K562 (cell line): ENCODE measurements at regions not wholly inside any gene's neighbourhood (a gene's known extent, or its start where the extent isn't known, plus 50 kb on each side); places are given as distances from the start of the nearest gene placed in this dataset.

Experiments
- ATAC-seq: fragments of 200-7000 bp; cut with Tn5 transposase; 3 replicates; pipeline ENCODE4 v1.9.1; 2020; ENCODE audit warnings: moderate library complexity
- BruUV-seq: library from RNA; stranded (reverse); fragments of 400-500 nt; replicated peaks from 2 replicates; lab custom pipeline; 2021; lab: Mats Ljungman, UMichigan
- CTCF ChIA-PET: fragments of 300-600 bp; formaldehyde crosslinking; extraction: SDS; loops from one replicate; lab custom pipeline; 2021; ENCODE audit warnings: low intra/inter-chr PET ratio; lab: Yijun Ruan, JAX
- POLR2A ChIA-PET: fragments of 300-600, 350-650 bp; sonication (Branson Sonifier 250); formaldehyde crosslinking; extraction: SDS; loops from one replicate; lab custom pipeline; 2021; ENCODE audit warnings: antibody characterized with exemption, inconsistent platforms; lab: Yijun Ruan, JAX
- DNase-seq, 4 experiments: peaks; one replicate each; pipeline versions ENCODE4 v3.0.0 to v3.0.0-alpha.2; 2011 to 2018; ENCODE audit warnings: low spot score in 3 of 4, mixed read lengths in 3 of 4; ENCODE audit errors: extremely low read depth in 1 of 4
- FAIRE-seq: peaks from 2 replicates; lab custom pipeline; 2011; peaks lifted over from hg19 to GRCh38; lab: Jason Lieb, UNC
- H2AFZ ChIP-seq: 2 replicates; pipeline ENCODE4 v1.6.0; 2011; ENCODE audit warnings: low read depth, low read length, control low read depth, inconsistent platforms
- H3K27ac ChIP-seq: fragments of 200-600 bp; 3 replicates; pipeline ENCODE4 v1.8.0; 2011; ENCODE audit warnings: low read depth, mild to moderate bottlenecking, control low read depth, inconsistent platforms, low read length, moderate library complexity, mixed read lengths; ENCODE audit errors: extremely low read depth
- H3K27me3 ChIP-seq, 2 experiments: fragments of 300-600 bp in 1 of 2; 2 replicates in 1 of 2; 3 replicates in 1 of 2; pipeline versions ENCODE4 v1.6.0 to v1.8.0; 2011; ENCODE audit warnings: inconsistent platforms in 2 of 2, low read length in 2 of 2, mild to moderate bottlenecking in 1 of 2, mixed read lengths in 1 of 2, moderate library complexity in 1 of 2; ENCODE audit not compliant: control insufficient read depth in 2 of 2, insufficient read depth in 2 of 2
- H3K36me3 ChIP-seq: fragments of 300-600 bp; 3 replicates; pipeline ENCODE4 v1.8.0; 2011; ENCODE audit warnings: mild to moderate bottlenecking, low read length, inconsistent platforms; ENCODE audit not compliant: control insufficient read depth, insufficient read depth
- H3K4me1 ChIP-seq, 2 experiments: fragments of 200-600 bp in 1 of 2; replicated peaks in 1 of 2; 2 replicates in 1 of 2; 3 replicates in 1 of 2; pipeline versions ENCODE4 v1.5.1 to v1.8.0; 2011; ENCODE audit warnings: inconsistent platforms in 2 of 2, low read length in 2 of 2, mild to moderate bottlenecking in 1 of 2, mixed read lengths in 1 of 2, moderate library complexity in 1 of 2; ENCODE audit not compliant: control insufficient read depth in 2 of 2, insufficient read depth in 2 of 2
- H3K4me2 ChIP-seq: 2 replicates; pipeline ENCODE4 v1.6.1; 2011; ENCODE audit warnings: low read length, control low read depth, inconsistent platforms, mixed read lengths; ENCODE audit not compliant: insufficient read depth
- H3K4me3 ChIP-seq: fragments of 200-600 bp; sonication (generic), shearing (Covaris generic); 2 replicates; pipeline ENCODE4 v1.5.1; 2016; ENCODE audit warnings: control low read depth, inconsistent platforms
- H3K79me2 ChIP-seq: fragments of 200-600 bp; 3 replicates; pipeline ENCODE4 v1.8.0; 2011; ENCODE audit warnings: low read length, inconsistent platforms; ENCODE audit not compliant: control insufficient read depth, insufficient read depth
- H3K9ac ChIP-seq, 2 experiments: 2 replicates each; pipeline versions ENCODE4 v1.6.0 to v1.6.1; 2011; ENCODE audit warnings: low read depth in 2 of 2, low read length in 2 of 2, control low read depth in 1 of 2, inconsistent platforms in 1 of 2, mild to moderate bottlenecking in 1 of 2, mixed read lengths in 1 of 2; ENCODE audit not compliant: insufficient read depth in 1 of 2
- H3K9me1 ChIP-seq: one replicate; pipeline ENCODE4 v1.6.0; 2011; ENCODE audit warnings: inconsistent platforms, mild to moderate bottlenecking, low read length, moderate library complexity; ENCODE audit not compliant: control insufficient read depth, insufficient read depth
- H3K9me3 ChIP-seq: replicated peaks from 2 replicates; pipeline ENCODE4 v1.5.1; 2011; ENCODE audit warnings: low read depth, low read length, inconsistent platforms; ENCODE audit not compliant: control insufficient read depth, insufficient read depth
- H4K20me1 ChIP-seq: replicated peaks from 2 replicates; pipeline ENCODE4 v1.6.1; 2011; ENCODE audit warnings: low read length, inconsistent platforms, mixed read lengths; ENCODE audit not compliant: control insufficient read depth, insufficient read depth
- MED1 ChIP-seq: sonication (generic); formaldehyde crosslinking; IDR thresholded peaks from 2 replicates; pipeline ENCODE4 v1.8.1; 2023; ENCODE audit warnings: missing genetic modification reagents, borderline replicate concordance
- NFE2L1 ChIP-seq: fragments of 450-650 bp; IDR thresholded peaks from 2 replicates; pipeline ENCODE4 v1.6.1; 2016; ENCODE audit warnings: missing genetic modification characterization, low read depth, mild to moderate bottlenecking, missing compliant biosample characterization, moderate library complexity, borderline replicate concordance
- ZNF24 ChIP-seq: fragments of 450-650 bp; IDR thresholded peaks from 2 replicates; pipeline ENCODE4 v1.6.1; 2016
- WGBS: fragments of 100-300 bp; shearing (Covaris generic); methylation state at CpG from one replicate; pipeline ENCODE4 v1.1.6; 2016; ENCODE audit warnings: low coverage, mixed read lengths; ENCODE audit not compliant: insufficient coverage; ENCODE audit errors: missing lambda C conversion rate; 5-methylcytosine and 5-hydroxymethylcytosine counted together
- in situ Hi-C: fragments of 300-500 bp; cut with MboI; formaldehyde crosslinking; loops from 4 replicates; pipeline ENCODE4 v1.15.0; 2018; ENCODE audit warnings: inconsistent platforms, mixed read lengths
- intact Hi-C: fragments of 100-400 bp; cut with micrococcal nuclease; formaldehyde crosslinking; loops from 2 replicates; pipeline ENCODE4 v1.14.2; 2022
- TF ChIP-seq, protein P1 (sequence below): fragments of 450-650 bp; IDR thresholded peaks from 2 replicates; pipeline ENCODE4 v1.6.1; 2016; ENCODE audit warnings: mild to moderate bottlenecking, moderate library complexity

DNA sequence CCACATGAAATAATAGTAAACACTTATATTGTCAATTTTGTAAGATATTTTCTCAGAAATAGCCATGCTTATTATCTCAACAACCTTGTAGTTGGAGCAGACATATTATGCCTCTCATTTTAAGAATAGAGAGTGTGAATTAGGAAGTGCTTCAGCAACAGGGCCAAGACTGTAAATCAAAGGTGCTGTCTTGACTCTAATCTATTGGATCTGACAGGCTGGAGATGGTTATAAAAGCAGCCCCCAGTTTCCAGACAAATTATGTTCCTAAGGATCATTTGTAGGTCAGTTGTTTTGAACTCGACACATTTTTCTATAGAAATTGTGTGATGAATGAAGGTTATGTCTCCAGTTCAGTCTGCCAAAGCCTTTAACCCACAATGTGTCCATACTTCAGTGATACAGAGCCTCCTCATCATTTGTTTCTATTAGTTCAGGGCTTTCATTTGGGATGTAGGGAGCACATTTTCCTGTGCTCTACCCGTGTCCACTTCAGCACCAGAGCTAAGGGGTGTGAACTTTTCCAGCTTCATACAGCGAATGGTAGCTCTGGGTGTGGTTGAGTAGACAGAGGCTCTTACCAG, 284.8 kb upstream of the FBXO33 start:
- no peak for ATAC-seq
- Histone ChIP-seq H3K9me1 (no peaks in the 10 kb centered on the region), H3K4me3 (no peak overlapping the region), H2AFZ (no peak overlapping the region), H4K20me1 (no peaks in the 10 kb centered on the region), H3K4me1 (no peaks in the 10 kb centered on the region), H3K9me3 (no peaks in the 10 kb centered on the region), H3K36me3 (no peaks in the 10 kb centered on the region), H3K79me2 (no peaks in the 10 kb centered on the region), H3K27me3 (no peaks in the 10 kb centered on the region), H3K9ac (no peak overlapping the region), H3K4me2 (no peak overlapping the region), H3K27ac (no peak overlapping the region)
- no TSS peak for BruUV-seq
- 0% methylated on average over 1 of the region's 3 CpGs for whole genome bisulfite sequencing
- intact Hi-C loops = no loop called here
- ChIA-PET CTCF (no interaction called here), POLR2A (no interaction called here)
- in situ Hi-C loops = no loop called here
- FAIRE-seq = no peak
- no peak for DNase-seq
- TF ChIP-seq, protein P1, sequence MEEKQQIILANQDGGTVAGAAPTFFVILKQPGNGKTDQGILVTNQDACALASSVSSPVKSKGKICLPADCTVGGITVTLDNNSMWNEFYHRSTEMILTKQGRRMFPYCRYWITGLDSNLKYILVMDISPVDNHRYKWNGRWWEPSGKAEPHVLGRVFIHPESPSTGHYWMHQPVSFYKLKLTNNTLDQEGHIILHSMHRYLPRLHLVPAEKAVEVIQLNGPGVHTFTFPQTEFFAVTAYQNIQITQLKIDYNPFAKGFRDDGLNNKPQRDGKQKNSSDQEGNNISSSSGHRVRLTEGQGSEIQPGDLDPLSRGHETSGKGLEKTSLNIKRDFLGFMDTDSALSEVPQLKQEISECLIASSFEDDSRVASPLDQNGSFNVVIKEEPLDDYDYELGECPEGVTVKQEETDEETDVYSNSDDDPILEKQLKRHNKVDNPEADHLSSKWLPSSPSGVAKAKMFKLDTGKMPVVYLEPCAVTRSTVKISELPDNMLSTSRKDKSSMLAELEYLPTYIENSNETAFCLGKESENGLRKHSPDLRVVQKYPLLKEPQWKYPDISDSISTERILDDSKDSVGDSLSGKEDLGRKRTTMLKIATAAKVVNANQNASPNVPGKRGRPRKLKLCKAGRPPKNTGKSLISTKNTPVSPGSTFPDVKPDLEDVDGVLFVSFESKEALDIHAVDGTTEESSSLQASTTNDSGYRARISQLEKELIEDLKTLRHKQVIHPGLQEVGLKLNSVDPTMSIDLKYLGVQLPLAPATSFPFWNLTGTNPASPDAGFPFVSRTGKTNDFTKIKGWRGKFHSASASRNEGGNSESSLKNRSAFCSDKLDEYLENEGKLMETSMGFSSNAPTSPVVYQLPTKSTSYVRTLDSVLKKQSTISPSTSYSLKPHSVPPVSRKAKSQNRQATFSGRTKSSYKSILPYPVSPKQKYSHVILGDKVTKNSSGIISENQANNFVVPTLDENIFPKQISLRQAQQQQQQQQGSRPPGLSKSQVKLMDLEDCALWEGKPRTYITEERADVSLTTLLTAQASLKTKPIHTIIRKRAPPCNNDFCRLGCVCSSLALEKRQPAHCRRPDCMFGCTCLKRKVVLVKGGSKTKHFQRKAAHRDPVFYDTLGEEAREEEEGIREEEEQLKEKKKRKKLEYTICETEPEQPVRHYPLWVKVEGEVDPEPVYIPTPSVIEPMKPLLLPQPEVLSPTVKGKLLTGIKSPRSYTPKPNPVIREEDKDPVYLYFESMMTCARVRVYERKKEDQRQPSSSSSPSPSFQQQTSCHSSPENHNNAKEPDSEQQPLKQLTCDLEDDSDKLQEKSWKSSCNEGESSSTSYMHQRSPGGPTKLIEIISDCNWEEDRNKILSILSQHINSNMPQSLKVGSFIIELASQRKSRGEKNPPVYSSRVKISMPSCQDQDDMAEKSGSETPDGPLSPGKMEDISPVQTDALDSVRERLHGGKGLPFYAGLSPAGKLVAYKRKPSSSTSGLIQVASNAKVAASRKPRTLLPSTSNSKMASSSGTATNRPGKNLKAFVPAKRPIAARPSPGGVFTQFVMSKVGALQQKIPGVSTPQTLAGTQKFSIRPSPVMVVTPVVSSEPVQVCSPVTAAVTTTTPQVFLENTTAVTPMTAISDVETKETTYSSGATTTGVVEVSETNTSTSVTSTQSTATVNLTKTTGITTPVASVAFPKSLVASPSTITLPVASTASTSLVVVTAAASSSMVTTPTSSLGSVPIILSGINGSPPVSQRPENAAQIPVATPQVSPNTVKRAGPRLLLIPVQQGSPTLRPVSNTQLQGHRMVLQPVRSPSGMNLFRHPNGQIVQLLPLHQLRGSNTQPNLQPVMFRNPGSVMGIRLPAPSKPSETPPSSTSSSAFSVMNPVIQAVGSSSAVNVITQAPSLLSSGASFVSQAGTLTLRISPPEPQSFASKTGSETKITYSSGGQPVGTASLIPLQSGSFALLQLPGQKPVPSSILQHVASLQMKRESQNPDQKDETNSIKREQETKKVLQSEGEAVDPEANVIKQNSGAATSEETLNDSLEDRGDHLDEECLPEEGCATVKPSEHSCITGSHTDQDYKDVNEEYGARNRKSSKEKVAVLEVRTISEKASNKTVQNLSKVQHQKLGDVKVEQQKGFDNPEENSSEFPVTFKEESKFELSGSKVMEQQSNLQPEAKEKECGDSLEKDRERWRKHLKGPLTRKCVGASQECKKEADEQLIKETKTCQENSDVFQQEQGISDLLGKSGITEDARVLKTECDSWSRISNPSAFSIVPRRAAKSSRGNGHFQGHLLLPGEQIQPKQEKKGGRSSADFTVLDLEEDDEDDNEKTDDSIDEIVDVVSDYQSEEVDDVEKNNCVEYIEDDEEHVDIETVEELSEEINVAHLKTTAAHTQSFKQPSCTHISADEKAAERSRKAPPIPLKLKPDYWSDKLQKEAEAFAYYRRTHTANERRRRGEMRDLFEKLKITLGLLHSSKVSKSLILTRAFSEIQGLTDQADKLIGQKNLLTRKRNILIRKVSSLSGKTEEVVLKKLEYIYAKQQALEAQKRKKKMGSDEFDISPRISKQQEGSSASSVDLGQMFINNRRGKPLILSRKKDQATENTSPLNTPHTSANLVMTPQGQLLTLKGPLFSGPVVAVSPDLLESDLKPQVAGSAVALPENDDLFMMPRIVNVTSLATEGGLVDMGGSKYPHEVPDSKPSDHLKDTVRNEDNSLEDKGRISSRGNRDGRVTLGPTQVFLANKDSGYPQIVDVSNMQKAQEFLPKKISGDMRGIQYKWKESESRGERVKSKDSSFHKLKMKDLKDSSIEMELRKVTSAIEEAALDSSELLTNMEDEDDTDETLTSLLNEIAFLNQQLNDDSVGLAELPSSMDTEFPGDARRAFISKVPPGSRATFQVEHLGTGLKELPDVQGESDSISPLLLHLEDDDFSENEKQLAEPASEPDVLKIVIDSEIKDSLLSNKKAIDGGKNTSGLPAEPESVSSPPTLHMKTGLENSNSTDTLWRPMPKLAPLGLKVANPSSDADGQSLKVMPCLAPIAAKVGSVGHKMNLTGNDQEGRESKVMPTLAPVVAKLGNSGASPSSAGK = no peak
- no peak for TF ChIP-seq ZNF24
- TF ChIP-seq MED1 (CRISPR knock-in tag) = no peak
- no peak for TF ChIP-seq NFE2L1
